ENCODE measurements at regions not wholly inside any gene's neighbourhood (a gene's known extent, or its start where the extent isn't known, plus 50 kb on each side); places are given as distances from the start of the nearest gene placed in this dataset.

DNA sequence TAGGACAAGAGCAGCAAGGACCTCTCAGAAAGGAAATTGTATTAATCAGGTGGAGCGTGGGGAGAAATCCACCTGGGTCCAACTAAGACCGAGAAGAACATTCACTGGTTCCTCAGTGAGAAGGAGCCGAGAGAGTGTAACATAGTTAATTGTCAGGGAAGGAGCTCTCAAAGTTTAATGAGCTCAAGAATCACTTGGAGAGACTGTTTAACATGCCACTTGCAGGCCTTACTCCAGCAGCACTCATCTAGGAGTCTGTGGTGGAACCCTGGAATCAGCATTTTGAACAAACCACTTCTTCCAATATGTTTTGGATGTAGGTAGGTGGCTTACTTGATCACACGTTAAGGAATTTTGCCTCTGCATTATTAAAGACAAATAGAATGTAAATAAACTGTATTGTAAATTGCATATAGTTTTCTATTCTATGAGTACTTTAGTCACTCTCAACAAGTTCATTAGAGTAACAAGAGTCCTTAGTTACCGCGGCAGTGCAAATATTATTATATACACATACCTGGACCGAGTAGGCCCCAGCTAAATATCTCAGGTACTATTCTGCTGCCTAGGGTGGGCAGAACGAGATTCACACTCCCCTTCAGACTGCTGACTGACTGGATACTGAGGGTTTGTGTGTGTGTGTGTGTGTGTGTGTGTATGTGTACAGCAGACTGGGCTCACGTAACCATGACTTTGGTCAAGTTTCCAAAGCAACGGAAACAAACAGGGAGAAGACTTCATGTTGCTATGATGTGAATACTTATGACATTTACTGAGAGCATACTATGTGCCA lies 203.2 kb upstream of the USP24 start:
- ChIA-PET CTCF (no interaction called here), POLR2A (no interaction called here)
- TF ChIP-seq, protein P1, sequence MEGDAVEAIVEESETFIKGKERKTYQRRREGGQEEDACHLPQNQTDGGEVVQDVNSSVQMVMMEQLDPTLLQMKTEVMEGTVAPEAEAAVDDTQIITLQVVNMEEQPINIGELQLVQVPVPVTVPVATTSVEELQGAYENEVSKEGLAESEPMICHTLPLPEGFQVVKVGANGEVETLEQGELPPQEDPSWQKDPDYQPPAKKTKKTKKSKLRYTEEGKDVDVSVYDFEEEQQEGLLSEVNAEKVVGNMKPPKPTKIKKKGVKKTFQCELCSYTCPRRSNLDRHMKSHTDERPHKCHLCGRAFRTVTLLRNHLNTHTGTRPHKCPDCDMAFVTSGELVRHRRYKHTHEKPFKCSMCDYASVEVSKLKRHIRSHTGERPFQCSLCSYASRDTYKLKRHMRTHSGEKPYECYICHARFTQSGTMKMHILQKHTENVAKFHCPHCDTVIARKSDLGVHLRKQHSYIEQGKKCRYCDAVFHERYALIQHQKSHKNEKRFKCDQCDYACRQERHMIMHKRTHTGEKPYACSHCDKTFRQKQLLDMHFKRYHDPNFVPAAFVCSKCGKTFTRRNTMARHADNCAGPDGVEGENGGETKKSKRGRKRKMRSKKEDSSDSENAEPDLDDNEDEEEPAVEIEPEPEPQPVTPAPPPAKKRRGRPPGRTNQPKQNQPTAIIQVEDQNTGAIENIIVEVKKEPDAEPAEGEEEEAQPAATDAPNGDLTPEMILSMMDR (IDR thresholded peaks at IDR 0.05; ENCODE audit: low read depth, low read length): no peak
- no peaks in the 10 kb centered on the region for H3K27me3 ChIP-seq (ENCODE audit: control insufficient read depth, insufficient read depth, low read length)
- DNase-seq (ENCODE audit: low read depth, low spot score): no peak
- H3K9me3 ChIP-seq (ENCODE audit: control insufficient read depth, insufficient read depth, low read length): no peaks in the 10 kb centered on the region; the same call in 1 of the 2 replicates
- no peak overlapping the region for H3K4me3 ChIP-seq (ENCODE audit: low read depth, low read length)
- no peak overlapping the region for H3K27ac ChIP-seq (ENCODE audit: low read depth, low read length)

DNA sequence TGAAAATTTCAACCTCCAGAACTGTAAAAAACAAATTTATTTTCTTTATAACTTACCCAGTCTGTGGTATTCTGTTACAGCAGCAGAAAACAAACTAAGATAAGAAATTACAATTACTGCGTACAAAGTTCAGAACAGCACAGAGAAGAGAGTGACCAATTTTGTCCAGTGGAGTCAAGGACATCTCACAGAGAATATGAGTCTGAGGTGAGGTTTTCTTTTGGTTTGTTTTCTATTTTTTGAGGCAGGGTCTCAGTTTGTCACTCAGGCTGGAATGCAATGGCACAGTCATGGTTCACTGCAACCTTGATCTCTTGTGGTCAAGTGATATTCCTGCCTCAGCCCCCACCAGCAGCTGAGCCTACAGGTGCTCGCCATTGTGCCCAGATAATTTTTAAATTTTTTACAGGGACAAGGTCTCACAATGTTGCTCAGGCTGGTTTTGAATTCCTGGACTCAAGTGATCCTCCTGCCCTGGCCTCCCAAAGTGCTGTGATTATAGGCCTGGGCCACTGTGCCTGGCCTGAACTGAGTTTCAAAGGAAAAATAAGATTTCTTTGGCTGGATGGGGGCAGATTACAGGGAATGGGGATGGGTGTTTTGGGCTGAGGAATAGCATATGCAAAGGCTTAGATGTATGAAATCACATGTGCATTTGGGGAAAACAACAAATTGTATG lies 201.1 kb upstream of the USP24 start:
- no peak overlapping the region for H3K27ac ChIP-seq (ENCODE audit: low read depth, low read length)
- TF ChIP-seq, protein P1 (IDR thresholded peaks at IDR 0.05; ENCODE audit: low read depth, low read length): no peak
- H3K27me3 ChIP-seq (ENCODE audit: control insufficient read depth, insufficient read depth, low read length): no peaks in the 10 kb centered on the region
- H3K4me3 ChIP-seq (ENCODE audit: low read depth, low read length): no peak overlapping the region
- DNase-seq (ENCODE audit: low read depth, low spot score): no peak
- H3K9me3 ChIP-seq (ENCODE audit: control insufficient read depth, insufficient read depth, low read length): no peaks in the 10 kb centered on the region
- ChIA-PET CTCF (no interaction called here), POLR2A (no interaction called here)

DNA sequence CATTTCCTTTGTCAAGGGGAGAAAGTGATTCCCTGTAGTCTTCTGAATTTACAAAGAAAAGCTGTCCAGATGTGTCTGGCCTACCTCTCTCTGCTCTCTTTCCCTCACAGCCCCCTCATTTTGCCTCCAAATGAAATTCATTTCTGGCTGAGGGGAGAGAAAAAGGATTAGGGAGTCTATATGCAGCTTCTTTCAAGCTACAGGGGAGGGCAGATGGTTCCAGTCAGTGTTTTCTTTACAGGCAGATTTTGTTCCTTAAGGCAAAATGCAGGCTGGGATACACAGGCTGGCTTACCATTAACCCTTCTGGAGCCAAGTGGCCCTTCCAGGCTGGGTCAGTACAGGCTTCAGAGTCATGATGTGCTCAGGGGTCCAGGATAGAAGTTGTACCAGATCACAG lies 198.1 kb upstream of the USP24 start:
- H3K4me3 ChIP-seq (ENCODE audit: low read depth, low read length): no peak overlapping the region
- no peak overlapping the region for H3K27ac ChIP-seq (ENCODE audit: low read depth, low read length)
- ChIA-PET CTCF (no interaction called here), POLR2A (no interaction called here)
- no peak for DNase-seq (ENCODE audit: low read depth, low spot score)
- TF ChIP-seq, protein P1 (IDR thresholded peaks at IDR 0.05; ENCODE audit: low read depth, low read length): no peak
- H3K9me3 ChIP-seq (ENCODE audit: control insufficient read depth, insufficient read depth, low read length): no peaks in the 10 kb centered on the region
- no peaks in the 10 kb centered on the region for H3K27me3 ChIP-seq (ENCODE audit: control insufficient read depth, insufficient read depth, low read length)

DNA sequence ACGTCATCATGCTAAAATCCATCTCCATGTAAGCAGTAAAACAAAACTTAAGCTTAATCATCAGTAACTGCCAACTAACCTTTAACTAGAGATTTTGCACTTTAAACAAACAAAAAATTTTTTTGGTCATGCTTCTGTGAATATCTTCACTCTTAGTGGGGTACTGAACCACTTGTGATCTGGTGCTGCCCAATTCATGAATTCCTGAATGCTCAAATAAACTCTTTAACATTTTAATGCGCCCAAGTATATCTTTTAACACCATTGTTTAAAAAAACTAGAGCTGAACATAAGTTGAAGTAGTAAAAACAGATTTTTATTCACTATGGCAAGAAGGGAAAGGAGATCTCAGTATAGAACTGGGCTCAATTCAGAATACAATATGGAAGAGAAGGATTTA lies 196.9 kb upstream of the USP24 start:
- Histone ChIP-seq H3K27me3 (ENCODE audit: control insufficient read depth, insufficient read depth, low read length) (no peaks in the 10 kb centered on the region), H3K9me3 (ENCODE audit: control insufficient read depth, insufficient read depth, low read length) (no peaks in the 10 kb centered on the region), H3K4me3 (ENCODE audit: low read depth, low read length) (no peak overlapping the region), H3K27ac (ENCODE audit: low read depth, low read length) (no peak overlapping the region)
- ChIA-PET CTCF (interaction anchor here (0.7 kb wide), 1 partner anchor 41 kb away, joined by 3 read pairs; no protein-coding TSS in a partner anchor), POLR2A (no interaction called here)
- DNase-seq (ENCODE audit: low read depth, low spot score): no peak
- TF ChIP-seq, protein P1 (IDR thresholded peaks at IDR 0.05; ENCODE audit: low read depth, low read length): no peak
